Bronchial epithelial cell (primary cell): ENCODE measurements at regions not wholly inside any gene's neighbourhood (a gene's known extent, or its start where the extent isn't known, plus 50 kb on each side); places are given as distances from the start of the nearest gene placed in this dataset.
A peak's percentile ranks its signal among the peaks of the same experiment; 100 is the strongest.

Experiments used
- DNase-seq: peaks from one replicate; pipeline ENCODE4 v3.0.0-alpha.2; 2010; ENCODE audit warnings: low read depth
- FAIRE-seq: peaks from 2 replicates; lab custom pipeline; 2011; peaks lifted over from hg19 to GRCh38; lab: Jason Lieb, UNC
- H3K27me3 ChIP-seq: 2 replicates; pipeline ENCODE4 v1.5.1; 2011; ENCODE audit warnings: low read length; ENCODE audit not compliant: control insufficient read depth, insufficient read depth
- H3K36me3 ChIP-seq: 2 replicates; pipeline ENCODE4 v1.5.1; 2011; ENCODE audit warnings: low read length; ENCODE audit not compliant: control insufficient read depth, insufficient read depth
- H3K4me3 ChIP-seq: 2 replicates; pipeline ENCODE4 v1.5.1; 2011; ENCODE audit warnings: mild to moderate bottlenecking, low read depth, low read length, control low read depth
- TF ChIP-seq, protein P1 (sequence below): IDR thresholded peaks from 2 replicates; pipeline ENCODE4 v1.5.1; 2011; ENCODE audit warnings: mild to moderate bottlenecking, moderate library complexity, low read length, control low read depth, inconsistent platforms; ENCODE audit not compliant: insufficient read depth, severe bottlenecking

DNA sequence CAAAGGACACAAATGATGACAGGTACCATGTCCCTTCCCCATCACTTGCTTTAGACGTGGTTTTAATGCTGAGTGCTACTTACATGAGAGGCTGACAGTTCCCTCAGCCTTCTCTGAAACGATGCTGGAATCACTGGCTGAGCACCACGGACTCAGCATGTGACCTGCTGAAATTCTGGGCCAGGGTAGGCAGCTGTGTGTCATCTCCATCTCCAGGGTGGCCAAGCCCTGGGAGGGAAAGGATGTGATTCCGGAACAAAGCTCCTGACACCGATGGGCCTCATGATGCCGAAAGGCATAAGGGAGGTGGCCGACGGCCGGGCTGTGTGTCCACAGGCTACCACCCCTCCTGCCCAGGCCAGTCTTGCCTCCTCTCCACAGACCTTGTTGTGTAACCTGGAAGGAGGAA is 184.3 kb upstream of the CST7 start:
- Histone ChIP-seq H3K4me3 (no peak overlapping the region), H3K27me3 (no peaks in the 10 kb centered on the region), H3K36me3 (no peaks in the 10 kb centered on the region)
- TF ChIP-seq, protein P1, sequence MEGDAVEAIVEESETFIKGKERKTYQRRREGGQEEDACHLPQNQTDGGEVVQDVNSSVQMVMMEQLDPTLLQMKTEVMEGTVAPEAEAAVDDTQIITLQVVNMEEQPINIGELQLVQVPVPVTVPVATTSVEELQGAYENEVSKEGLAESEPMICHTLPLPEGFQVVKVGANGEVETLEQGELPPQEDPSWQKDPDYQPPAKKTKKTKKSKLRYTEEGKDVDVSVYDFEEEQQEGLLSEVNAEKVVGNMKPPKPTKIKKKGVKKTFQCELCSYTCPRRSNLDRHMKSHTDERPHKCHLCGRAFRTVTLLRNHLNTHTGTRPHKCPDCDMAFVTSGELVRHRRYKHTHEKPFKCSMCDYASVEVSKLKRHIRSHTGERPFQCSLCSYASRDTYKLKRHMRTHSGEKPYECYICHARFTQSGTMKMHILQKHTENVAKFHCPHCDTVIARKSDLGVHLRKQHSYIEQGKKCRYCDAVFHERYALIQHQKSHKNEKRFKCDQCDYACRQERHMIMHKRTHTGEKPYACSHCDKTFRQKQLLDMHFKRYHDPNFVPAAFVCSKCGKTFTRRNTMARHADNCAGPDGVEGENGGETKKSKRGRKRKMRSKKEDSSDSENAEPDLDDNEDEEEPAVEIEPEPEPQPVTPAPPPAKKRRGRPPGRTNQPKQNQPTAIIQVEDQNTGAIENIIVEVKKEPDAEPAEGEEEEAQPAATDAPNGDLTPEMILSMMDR: no peak
- FAIRE-seq: no peak
- no peak for DNase-seq

DNA sequence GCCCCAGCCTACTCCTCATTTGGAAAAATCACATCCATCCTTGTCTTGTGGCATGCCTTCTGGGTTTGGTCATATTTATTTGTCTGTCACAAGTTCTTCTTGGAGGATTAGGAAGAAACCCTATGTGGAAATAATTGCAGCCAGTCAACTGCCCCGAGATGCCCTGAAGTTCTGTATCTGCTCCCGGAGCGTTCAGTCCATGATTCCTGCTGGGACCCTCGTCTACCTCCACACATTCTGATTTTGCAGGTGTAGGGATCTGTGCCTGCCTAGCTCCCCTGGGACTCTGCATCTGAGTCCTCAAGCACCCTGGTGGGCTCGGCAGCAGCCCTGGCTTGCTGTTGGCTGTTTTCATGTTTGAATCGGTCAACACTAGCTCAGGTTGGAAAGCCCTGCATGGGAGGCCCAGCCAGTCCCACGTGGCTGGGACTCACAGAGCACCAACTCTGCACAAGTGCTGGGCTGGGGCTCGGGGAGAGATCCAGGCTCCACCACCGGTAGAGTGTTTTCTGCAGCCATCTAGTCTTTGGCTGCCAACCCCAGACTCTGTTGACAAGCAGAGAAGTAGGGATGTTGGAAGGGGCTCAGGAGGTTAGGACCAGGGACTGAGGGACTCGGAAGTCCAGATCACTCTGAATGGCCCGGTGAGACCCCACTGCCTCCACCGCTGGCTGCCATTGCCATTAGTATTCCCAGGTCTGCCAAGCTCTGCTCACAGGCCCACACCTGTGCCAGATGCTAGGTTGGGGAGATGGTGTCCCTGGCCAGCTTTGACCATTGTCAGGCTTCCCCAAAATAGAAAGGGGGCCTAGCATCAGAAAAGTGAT is 183.5 kb upstream of the CST7 start:
- no peak for DNase-seq
- peak; percentile 83 for FAIRE-seq
- no peaks in the 10 kb centered on the region for H3K36me3 ChIP-seq

DNA sequence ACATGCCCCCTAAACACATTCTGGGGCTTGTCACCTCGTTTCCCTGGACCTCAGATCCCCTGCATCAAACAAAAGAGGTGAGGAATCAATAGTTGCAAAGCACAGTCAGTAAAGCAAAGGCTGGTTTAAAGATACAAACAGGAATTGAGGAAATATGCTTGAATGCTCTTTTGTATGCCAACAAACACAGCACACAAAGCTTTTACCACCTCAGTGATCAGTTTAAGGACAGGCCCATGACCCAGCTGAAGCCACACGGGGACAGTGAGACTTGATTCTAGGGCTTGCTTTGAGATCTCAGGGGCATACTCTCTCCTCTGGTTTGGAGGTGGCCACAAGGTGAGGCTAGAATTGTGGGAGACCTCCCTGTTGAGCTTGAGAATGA is 182.9 kb upstream of the CST7 start:
- FAIRE-seq: no peak
- TF ChIP-seq, protein P1: no peak
- H3K27me3 ChIP-seq: no peaks in the 10 kb centered on the region
- H3K36me3 ChIP-seq: no peaks in the 10 kb centered on the region
- no peak for DNase-seq
- no peak overlapping the region for H3K4me3 ChIP-seq

More for the DNA sequence above, 183.5 kb upstream of the CST7 start:
- Histone ChIP-seq H3K4me3 (no peak overlapping the region), H3K27me3 (no peaks in the 10 kb centered on the region)
- TF ChIP-seq, protein P1: no peak

DNA sequence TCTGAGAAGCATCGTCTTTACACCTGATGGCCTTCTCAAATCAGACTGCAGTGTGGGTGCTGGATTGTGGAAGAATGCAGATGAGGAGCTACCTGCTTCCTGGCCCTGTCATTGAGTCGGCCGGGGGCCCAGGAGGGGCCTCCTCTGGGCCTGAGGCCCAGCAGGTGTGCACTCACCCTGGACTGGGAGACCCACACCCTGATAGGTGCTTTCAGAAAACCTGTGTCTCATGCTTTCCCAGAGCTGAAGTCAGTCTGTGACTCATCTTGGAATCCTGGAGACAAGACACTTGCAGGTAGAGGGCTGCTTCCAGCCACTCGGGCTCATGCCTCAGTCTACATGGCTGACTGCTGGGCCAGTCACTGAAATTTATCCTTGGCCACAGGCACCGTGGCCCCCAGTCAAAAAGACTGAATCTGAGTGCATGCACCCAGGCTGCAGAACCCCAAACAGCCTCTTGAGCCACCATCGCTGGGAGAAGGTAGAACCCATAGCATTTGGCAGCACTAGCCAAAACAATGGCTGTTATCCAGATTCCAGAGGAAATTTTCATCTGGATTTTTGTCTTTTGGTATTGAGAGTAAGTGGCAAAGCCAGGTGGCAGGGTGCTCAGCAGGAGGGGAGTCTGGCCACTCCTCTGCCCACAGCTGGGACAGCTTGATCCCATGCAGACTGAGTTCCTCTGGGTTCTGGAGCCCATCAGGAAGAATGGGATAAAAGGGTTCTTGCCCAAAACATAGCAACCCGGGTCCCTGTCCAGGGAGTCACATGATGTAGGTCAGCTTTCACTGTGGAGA is 182.0 kb upstream of the CST7 start:
- DNase-seq (peak; percentile 56), FAIRE-seq (no peak)
- Histone ChIP-seq H3K4me3 (no peak overlapping the region), H3K36me3 (no peaks in the 10 kb centered on the region), H3K27me3 (no peaks in the 10 kb centered on the region)
- TF ChIP-seq, protein P1: no peak

DNA sequence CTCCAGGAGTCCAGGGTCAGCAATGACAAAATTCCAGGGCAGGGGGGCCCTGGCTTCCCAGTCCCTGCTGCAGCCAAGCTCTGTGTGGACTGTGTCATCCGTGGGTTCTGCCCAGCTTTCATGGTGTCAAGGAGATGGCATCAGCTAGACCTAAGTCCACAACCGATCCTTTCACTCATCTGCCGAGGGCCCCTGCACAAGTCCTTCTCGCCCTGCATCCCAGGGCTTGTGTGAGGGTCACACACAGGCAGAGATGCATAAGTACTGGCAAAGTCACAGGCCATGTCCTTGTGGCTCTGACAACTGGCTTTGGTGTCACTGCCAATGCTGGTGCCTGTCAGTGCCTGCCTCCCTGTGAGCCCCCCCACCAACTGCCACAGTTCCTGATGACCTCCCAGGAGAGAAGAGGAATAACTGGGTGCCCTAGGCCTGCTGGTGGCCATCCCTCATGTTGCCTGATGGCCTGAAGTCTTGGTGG is 181.4 kb upstream of the CST7 start:
- Histone ChIP-seq H3K36me3 (no peaks in the 10 kb centered on the region), H3K4me3 (no peak overlapping the region), H3K27me3 (no peaks in the 10 kb centered on the region)
- TF ChIP-seq, protein P1: no peak
- FAIRE-seq (no peak), DNase-seq (no peak)
